H1 (cell line): ENCODE measurements at regions not wholly inside any gene's neighbourhood (a gene's known extent, or its start where the extent isn't known, plus 50 kb on each side); places are given as distances from the start of the nearest gene placed in this dataset.

ENCODE experiments used
- CTCF ChIA-PET: fragments of 300-600 bp; sonication (Branson Sonifier 250); formaldehyde crosslinking; loops from one replicate; lab custom pipeline; 2021; ENCODE audit not compliant: partially characterized antibody; lab: Charles Lee
- POLR2A ChIA-PET: fragments of 300-600 bp; sonication (Branson Sonifier 250); formaldehyde crosslinking; loops from one replicate; lab custom pipeline; 2021; ENCODE audit warnings: inconsistent platforms; ENCODE audit not compliant: partially characterized antibody; lab: Charles Lee
- DNase-seq, 2 experiments: peaks; one replicate each; pipeline versions ENCODE4 v3.0.0 to v3.0.0-alpha.2; 2010 to 2022; ENCODE audit warnings: low spot score in 2 of 2, low read depth in 1 of 2, mixed read lengths in 1 of 2
- FAIRE-seq: peaks from 2 replicates; lab custom pipeline; 2011; peaks lifted over from hg19 to GRCh38; lab: Jason Lieb, UNC
- H2AFZ ChIP-seq: 2 replicates; pipeline ENCODE4 v1.8.1; 2012; ENCODE audit warnings: low read length, inconsistent platforms
- H2AK5ac ChIP-seq: 2 replicates; pipeline ENCODE4 v1.6.1; 2013; ENCODE audit warnings: low read depth, low read length
- H2BK120ac ChIP-seq: replicated peaks from 2 replicates; pipeline ENCODE3; 2013; ENCODE audit warnings: low read depth, low read length, inconsistent platforms
- H2BK12ac ChIP-seq: 2 replicates; pipeline ENCODE4 v1.6.1; 2013; ENCODE audit warnings: low read depth, low read length
- H2BK15ac ChIP-seq: 2 replicates; pipeline ENCODE4 v1.6.1; 2013; ENCODE audit warnings: low read length
- H2BK20ac ChIP-seq: 2 replicates; pipeline ENCODE4 v1.6.1; 2013; ENCODE audit warnings: low read length
- H2BK5ac ChIP-seq: 2 replicates; pipeline ENCODE4 v1.6.1; 2013; ENCODE audit warnings: low read depth, low read length
- H3K14ac ChIP-seq: 2 replicates; pipeline ENCODE4 v1.6.1; 2013; ENCODE audit warnings: inconsistent platforms; ENCODE audit not compliant: insufficient read length
- H3K18ac ChIP-seq: 2 replicates; pipeline ENCODE4 v1.6.1; 2013; ENCODE audit warnings: low read length; ENCODE audit errors: extremely low read depth
- H3K23ac ChIP-seq: 2 replicates; pipeline ENCODE4 v1.6.1; 2013; ENCODE audit warnings: inconsistent platforms; ENCODE audit not compliant: insufficient read length
- H3K23me2 ChIP-seq: 2 replicates; pipeline ENCODE4 v1.6.1; 2013; ENCODE audit warnings: low read depth, low read length
- H3K27ac ChIP-seq: 2 replicates; pipeline ENCODE4 v1.6.1; 2011; ENCODE audit warnings: low read depth, low read length, inconsistent platforms
- H3K27me3 ChIP-seq, 4 experiments: replicated peaks in 1 of 4; 1 replicate in 1 of 4; 2 replicates in 3 of 4; pipeline versions ENCODE4 v1.6.1 to v1.8.1; 2011 to 2013; ENCODE audit warnings: low read length in 3 of 4, mild to moderate bottlenecking in 3 of 4, inconsistent platforms in 2 of 4, mixed read lengths in 2 of 4, moderate library complexity in 1 of 4; ENCODE audit not compliant: control insufficient read depth in 3 of 4, insufficient read depth in 3 of 4; ENCODE audit errors: extremely low read depth in 1 of 4
- H3K36me3 ChIP-seq, 4 experiments: 2 replicates each; pipeline versions ENCODE4 v1.6.1 to v1.8.1; 2011 to 2013; ENCODE audit warnings: mild to moderate bottlenecking in 4 of 4, low read length in 3 of 4, moderate library complexity in 2 of 4, control low read depth in 1 of 4, inconsistent platforms in 1 of 4; ENCODE audit not compliant: insufficient read depth in 4 of 4, control insufficient read depth in 2 of 4
- H3K4ac ChIP-seq: replicated peaks from 2 replicates; pipeline ENCODE3; 2013; ENCODE audit warnings: low read length, low read depth, mixed read lengths, inconsistent platforms; ENCODE audit not compliant: insufficient read length
- H3K4me1 ChIP-seq, 4 experiments: replicated peaks in 1 of 4; 1 replicate in 1 of 4; 2 replicates in 3 of 4; pipeline versions ENCODE4 v1.6.1 to v1.8.1; 2011 to 2013; ENCODE audit warnings: low read length in 3 of 4, inconsistent platforms in 2 of 4, mixed read lengths in 1 of 4; ENCODE audit not compliant: insufficient read depth in 4 of 4, control insufficient read depth in 3 of 4
- H3K4me2 ChIP-seq, 2 experiments: 2 replicates each; pipeline versions ENCODE4 v1.6.1 to v1.8.1; 2011 to 2013; ENCODE audit warnings: low read depth in 2 of 2, low read length in 2 of 2, control low read depth in 1 of 2, inconsistent platforms in 1 of 2, mild to moderate bottlenecking in 1 of 2; ENCODE audit not compliant: insufficient read depth in 1 of 2
- H3K4me3 ChIP-seq, 4 experiments: fragments of 200-600, 300-600 bp in 1 of 4; sonication (generic), shearing (Covaris generic), sonication (Bioruptor Twin) in 1 of 4; 2 replicates each; pipeline versions ENCODE4 v1.5.1 to v1.8.1; 2011 to 2016; ENCODE audit warnings: low read length in 4 of 4, low read depth in 3 of 4, control low read depth in 2 of 4, inconsistent platforms in 2 of 4, mild to moderate bottlenecking in 2 of 4, mixed read lengths in 1 of 4, moderate library complexity in 1 of 4; ENCODE audit not compliant: insufficient read depth in 2 of 4; ENCODE audit errors: extremely low read depth in 1 of 4
- H3K56ac ChIP-seq: replicated peaks from 2 replicates; pipeline ENCODE3; 2013; ENCODE audit warnings: low read depth, mild to moderate bottlenecking, mixed read lengths, low read length, inconsistent platforms; ENCODE audit not compliant: insufficient read length
- H3K79me1 ChIP-seq: 2 replicates; pipeline ENCODE4 v1.6.1; 2013; ENCODE audit warnings: low read depth, low read length, control low read depth
- H3K79me2 ChIP-seq, 2 experiments: 2 replicates each; pipeline versions ENCODE4 v1.6.1 to v1.8.1; 2012 to 2013; ENCODE audit warnings: low read length in 2 of 2, mild to moderate bottlenecking in 2 of 2, inconsistent platforms in 1 of 2; ENCODE audit not compliant: insufficient read depth in 2 of 2, control insufficient read depth in 1 of 2
- H3K9ac ChIP-seq, 4 experiments: replicated peaks in 1 of 4; 1 replicate in 1 of 4; 2 replicates in 3 of 4; pipeline versions ENCODE4 v1.6.1 to v1.8.1; 2011 to 2013; ENCODE audit warnings: low read depth in 3 of 4, low read length in 3 of 4, control low read depth in 2 of 4, mild to moderate bottlenecking in 2 of 4, moderate library complexity in 2 of 4, inconsistent platforms in 1 of 4; ENCODE audit errors: extremely low read depth in 1 of 4
- H3K9me3 ChIP-seq, 2 experiments: 2 replicates each; pipeline versions ENCODE4 v1.6.1 to v1.8.1; 2012 to 2013; ENCODE audit warnings: mild to moderate bottlenecking in 2 of 2, moderate library complexity in 2 of 2, control low read depth in 1 of 2, inconsistent platforms in 1 of 2, low read depth in 1 of 2, low read length in 1 of 2, mixed read lengths in 1 of 2; ENCODE audit not compliant: insufficient read depth in 2 of 2
- H4K20me1 ChIP-seq, 2 experiments: replicated peaks in 1 of 2; 2 replicates each; pipeline versions ENCODE3 to v1.8.1; 2011 to 2013; ENCODE audit warnings: inconsistent platforms in 2 of 2, low read length in 2 of 2, mild to moderate bottlenecking in 1 of 2; ENCODE audit not compliant: insufficient read depth in 2 of 2, control insufficient read depth in 1 of 2
- H4K5ac ChIP-seq: 2 replicates; pipeline ENCODE4 v1.6.1; 2013; ENCODE audit warnings: low read length, low read depth, mixed read lengths, inconsistent platforms; ENCODE audit not compliant: insufficient read length
- H4K8ac ChIP-seq: 2 replicates; pipeline ENCODE4 v1.8.0; 2013; ENCODE audit warnings: mild to moderate bottlenecking, moderate library complexity, low read length, inconsistent platforms; ENCODE audit not compliant: insufficient read depth; ENCODE audit errors: extremely low read depth
- H4K91ac ChIP-seq: replicated peaks from 2 replicates; pipeline ENCODE3; 2013; ENCODE audit warnings: low read length, mixed read lengths, inconsistent platforms; ENCODE audit not compliant: insufficient read length
- ASH2L ChIP-seq: fragments of 200-600, 300-600 bp; sonication (generic); IDR thresholded peaks from one replicate; pipeline ENCODE4 v1.7.1; 2017; ENCODE audit warnings: low read length
- ATF2 ChIP-seq: IDR thresholded peaks from 2 replicates; pipeline ENCODE4 v1.6.1; 2012; ENCODE audit warnings: low read length, inconsistent platforms
- BACH1 ChIP-seq: IDR thresholded peaks from 2 replicates; pipeline ENCODE4 v1.6.1; 2012; ENCODE audit warnings: low read length, improper control_type of control experiment
- BCL11A ChIP-seq, 2 experiments: IDR thresholded peaks; one replicate each; pipeline ENCODE4 v1.6.1; 2011; ENCODE audit warnings: low read depth in 2 of 2, low read length in 2 of 2, mild to moderate bottlenecking in 2 of 2
- CBX5 ChIP-seq: fragments of 300-800, 300-1000 bp; sonication (generic); IDR thresholded peaks from 2 replicates; pipeline ENCODE4 v1.7.1; 2016; ENCODE audit warnings: antibody characterized with exemption, low read length, low read depth
- CEBPB ChIP-seq: IDR thresholded peaks from 2 replicates; pipeline ENCODE4 v1.6.1; 2012; ENCODE audit warnings: low read depth, low read length
- CTBP2 ChIP-seq: IDR thresholded peaks from 2 replicates; pipeline ENCODE4 v1.7.0; 2011; ENCODE audit warnings: borderline replicate concordance, mild to moderate bottlenecking, moderate library complexity, mixed read lengths, low read length; ENCODE audit not compliant: insufficient read depth, insufficient read length
- RAD21 ChIP-seq, 2 experiments: IDR thresholded peaks in 1 of 2; conservative IDR thresholded peaks in 1 of 2; 2 replicates each; pipeline ENCODE4 v1.6.1; 2011; ENCODE audit warnings: low read depth in 2 of 2, low read length in 2 of 2, improper control_type of control experiment in 1 of 2, inconsistent platforms in 1 of 2, mild to moderate bottlenecking in 1 of 2, moderate library complexity in 1 of 2
- RBBP5 ChIP-seq: IDR thresholded peaks from 2 replicates; pipeline ENCODE4 v1.7.1; 2012; ENCODE audit warnings: low read depth, mild to moderate bottlenecking, inconsistent platforms, low read length, moderate library complexity, borderline replicate concordance
- RXRA ChIP-seq: IDR thresholded peaks from 2 replicates; pipeline ENCODE4 v1.6.1; 2011; ENCODE audit warnings: low read depth, mild to moderate bottlenecking, low read length, moderate library complexity; ENCODE audit not compliant: insufficient read depth
- SAP30 ChIP-seq: fragments of 300-600 bp; sonication (generic); IDR thresholded peaks from 2 replicates; pipeline ENCODE4 v1.7.1; 2012; ENCODE audit warnings: low read length, moderate library complexity, mild to moderate bottlenecking, inconsistent platforms; ENCODE audit not compliant: insufficient read depth, insufficient replicate concordance
- SP1 ChIP-seq: IDR thresholded peaks from 2 replicates; pipeline ENCODE4 v1.6.1; 2011; ENCODE audit warnings: low read depth, low read length
- ZNF274 ChIP-seq: IDR thresholded peaks from 2 replicates; pipeline ENCODE4 v1.7.0; 2012; ENCODE audit warnings: low read length, borderline replicate concordance; ENCODE audit errors: extremely low read depth
- WGBS, 2 experiments: shearing (Covaris generic) in 1 of 2; methylation state at CpG; one replicate each; pipeline versions ENCODE4 v1.1.6 to v1.1.7; 2013 to 2015; ENCODE audit warnings: low lambda C conversion rate in 2 of 2, mixed read lengths in 2 of 2, inconsistent platforms in 1 of 2, low coverage in 1 of 2, missing lambda C conversion rate in 1 of 2; ENCODE audit not compliant: insufficient replicate concordance in 2 of 2, insufficient coverage in 1 of 2, insufficient read length in 1 of 2; ENCODE audit errors: extremely low coverage in 1 of 2, missing lambda C conversion rate in 1 of 2; 5-methylcytosine and 5-hydroxymethylcytosine counted together

GRCh38 chr11:25596701-25597100, 735.2 kb upstream of the ANO3 start:
- H3K23ac ChIP-seq: no peak overlapping the region
- no peak overlapping the region for H4K5ac ChIP-seq
- H3K9ac ChIP-seq: no peak overlapping the region
- POLR2A ChIA-PET: no interaction called here
- no peak overlapping the region for H2BK15ac ChIP-seq
- DNase-seq (no peak), FAIRE-seq (no peak)
- H3K14ac ChIP-seq: no peak overlapping the region
- H3K4me2 ChIP-seq: no peak overlapping the region
- no peaks in the 10 kb centered on the region for H3K23me2 ChIP-seq
- no peak overlapping the region for H4K91ac ChIP-seq
- H2BK120ac ChIP-seq: no peak overlapping the region
- H3K4me3 ChIP-seq: no peak overlapping the region
- no peak overlapping the region for H2BK5ac ChIP-seq
- no peak overlapping the region for H4K8ac ChIP-seq
- H3K56ac ChIP-seq: no peak overlapping the region
- no peak overlapping the region for H2AFZ ChIP-seq
- H3K79me1 ChIP-seq: no peaks in the 10 kb centered on the region
- H3K4me1 ChIP-seq: no peaks in the 10 kb centered on the region
- H2AK5ac ChIP-seq: no peak overlapping the region
- H4K20me1 ChIP-seq: no peaks in the 10 kb centered on the region
- H3K36me3 ChIP-seq: no peaks in the 10 kb centered on the region
- WGBS, 2 experiments: 87% methylated on average over 3 of the region's 3 CpGs; no CpG with 5 or more reads in 1 of the 2 experiments
- H3K4ac ChIP-seq: no peak overlapping the region
- H3K9me3 ChIP-seq: no peaks in the 10 kb centered on the region
- CTCF ChIA-PET: no interaction called here
- H3K79me2 ChIP-seq: no peaks in the 10 kb centered on the region
- no peak overlapping the region for H2BK12ac ChIP-seq
- no peak overlapping the region for H2BK20ac ChIP-seq
- no peak overlapping the region for H3K27ac ChIP-seq
- H3K18ac ChIP-seq: no peak overlapping the region
- no peaks in the 10 kb centered on the region for H3K27me3 ChIP-seq
- TF ChIP-seq CEBPB: no peak
- no peak for TF ChIP-seq RBBP5
- TF ChIP-seq SP1: no peak
- no peak for TF ChIP-seq RXRA
- no peak for TF ChIP-seq BCL11A (IDR thresholded peaks at IDR 0.05; ENCODE audit: low read depth in 2 of 2, low read length in 2 of 2)
- no peak for TF ChIP-seq BACH1
- no peak for TF ChIP-seq CBX5
- TF ChIP-seq ZNF274: no peak
- no peak for TF ChIP-seq SAP30
- TF ChIP-seq ASH2L: no peak
- no peak for TF ChIP-seq RAD21 (IDR thresholded peaks at IDR 0.05 in 1 of 2, conservative IDR thresholded peaks at IDR 0.05 in 1 of 2; ENCODE audit: low read depth in 2 of 2, low read length in 2 of 2)
- TF ChIP-seq ATF2: no peak
- no peak for TF ChIP-seq CTBP2
